ENCODE measurements at regions not wholly inside any gene's neighbourhood (a gene's known extent, or its start where the extent isn't known, plus 50 kb on each side); places are given as distances from the start of the nearest gene placed in this dataset.

DNA sequence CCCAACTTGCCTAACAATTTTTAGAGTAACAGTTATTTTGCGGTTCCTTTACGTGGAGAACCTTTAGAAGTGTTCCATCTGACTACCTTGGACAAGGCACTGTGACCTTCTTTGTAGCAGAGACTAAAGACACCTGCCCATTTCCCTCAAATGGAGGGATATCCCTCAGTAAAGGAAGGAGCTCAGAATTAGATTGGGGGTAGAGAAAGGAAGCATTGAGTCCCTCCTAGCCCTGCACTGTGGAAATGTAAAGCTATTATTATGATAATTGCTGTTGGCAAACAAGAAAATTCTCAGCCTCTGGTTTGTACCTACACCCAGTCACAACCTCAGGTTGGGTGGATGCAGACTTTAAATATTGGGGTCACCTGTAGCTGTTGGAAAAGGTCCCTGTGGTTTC, 72.6 kb upstream of the MACF1 start:
- DNase-seq (ENCODE audit: extremely low read depth, low read depth): no peak
- TF ChIP-seq CTCF (IDR thresholded peaks at IDR 0.05; ENCODE audit: low read depth, low read length): no peak

DNA sequence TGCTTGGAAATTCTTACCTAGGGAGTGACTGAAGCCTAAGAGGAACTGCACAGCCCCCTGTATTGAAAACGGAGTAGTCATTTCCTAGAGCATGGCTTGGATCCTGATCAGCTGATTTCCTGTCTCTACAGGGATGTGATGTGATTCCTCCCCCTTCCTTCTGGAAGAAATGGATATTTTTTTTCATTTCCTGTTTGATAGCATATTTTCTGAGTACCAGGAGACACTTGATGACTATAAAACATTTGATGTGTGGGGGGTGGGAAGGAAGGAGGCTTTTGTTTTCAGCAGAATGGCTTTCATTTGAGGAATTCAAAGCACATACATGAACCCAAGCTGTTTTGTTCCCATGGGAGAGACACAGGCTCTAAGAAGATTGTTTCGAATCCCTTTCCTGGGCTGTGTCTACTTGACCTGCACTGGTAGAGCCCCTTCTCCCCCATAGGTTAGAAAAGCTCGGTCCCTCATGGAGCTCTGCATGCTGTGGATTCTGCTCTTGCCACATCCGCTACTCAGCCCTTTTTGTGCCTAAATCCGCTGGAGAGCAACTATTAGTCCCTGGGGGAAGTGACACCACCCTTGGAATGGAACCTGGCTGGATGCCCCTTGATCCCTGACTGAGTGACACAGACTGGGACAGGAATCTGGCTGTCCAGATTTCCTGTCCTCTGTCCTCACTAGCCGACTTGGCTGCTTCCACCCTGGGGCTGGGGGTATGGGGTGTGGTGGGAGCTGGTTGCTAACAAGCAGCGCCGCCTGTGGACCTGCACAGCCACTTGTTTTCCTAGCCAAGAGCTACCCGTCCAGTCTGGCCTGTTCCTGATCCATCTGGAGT, 71.8 kb upstream of the MACF1 start:
- no peak for DNase-seq (ENCODE audit: extremely low read depth, low read depth)
- no peak for TF ChIP-seq CTCF (IDR thresholded peaks at IDR 0.05; ENCODE audit: low read depth, low read length)

GRCh38 chr1:39133340-39133684, 71.2 kb upstream of the MACF1 start:
- no peak for DNase-seq (ENCODE audit: extremely low read depth, low read depth)
- TF ChIP-seq CTCF (IDR thresholded peaks at IDR 0.05; ENCODE audit: low read depth, low read length): no peak

DNA sequence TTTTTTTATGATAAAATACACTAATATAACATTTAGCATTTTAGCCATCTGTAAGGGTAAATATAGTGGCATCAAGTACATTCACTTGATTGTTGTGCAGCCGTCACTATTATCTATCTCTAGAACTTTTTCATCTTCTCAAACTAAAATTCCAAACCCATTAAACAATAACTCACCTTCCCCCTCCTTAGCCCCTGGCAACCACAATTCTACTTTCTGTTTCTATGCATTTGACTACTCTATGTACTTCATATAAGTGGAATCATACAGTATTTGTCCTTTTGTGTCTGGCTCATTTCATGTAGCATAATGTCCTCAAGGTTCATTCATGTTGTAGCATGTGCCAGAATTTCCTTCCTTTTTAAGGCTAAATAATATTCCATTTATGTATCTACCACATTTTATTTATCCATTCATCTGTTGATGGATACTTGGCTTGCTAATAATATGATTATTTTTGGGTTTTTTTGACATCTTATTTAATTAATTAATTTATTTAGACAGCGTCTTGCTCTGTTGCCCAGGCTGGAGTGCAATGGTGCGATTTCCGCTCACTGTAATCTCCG, 69.6 kb upstream of the MACF1 start:
- no peak for DNase-seq (ENCODE audit: extremely low read depth, low read depth)
- no peak for TF ChIP-seq CTCF (IDR thresholded peaks at IDR 0.05; ENCODE audit: low read depth, low read length)

DNA sequence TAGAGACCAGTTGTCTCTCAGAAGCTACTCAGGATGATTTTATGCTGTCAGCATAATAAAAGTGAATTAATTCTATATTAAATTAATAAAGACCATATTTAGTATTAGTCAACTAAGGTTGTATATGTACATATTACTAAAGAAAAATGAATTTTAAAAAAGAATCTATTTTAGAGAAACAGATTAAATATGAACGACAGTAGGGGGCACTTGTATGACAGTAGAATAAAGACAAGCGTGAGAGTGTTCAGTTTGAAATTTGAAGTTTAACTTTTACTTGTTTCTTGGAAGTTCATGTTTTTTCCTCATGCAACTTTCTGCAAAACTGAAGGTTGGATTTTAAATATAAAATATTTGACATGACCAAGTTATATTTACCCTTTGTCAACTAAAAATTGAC, 67.9 kb upstream of the MACF1 start:
- no peak for DNase-seq (ENCODE audit: extremely low read depth, low read depth)
- no peak for TF ChIP-seq CTCF (IDR thresholded peaks at IDR 0.05; ENCODE audit: low read depth, low read length)

- no peak for TF ChIP-seq CTCF (IDR thresholded peaks at IDR 0.05; ENCODE audit: low read depth, low read length)
- DNase-seq (ENCODE audit: extremely low read depth, low read depth): no peak
Measured at GRCh38 chr1:39139723-39140360, 64.7 kb upstream of the MACF1 start.

GRCh38 chr1:39141925-39142324, 62.6 kb upstream of the MACF1 start:
- no peak for TF ChIP-seq CTCF (IDR thresholded peaks at IDR 0.05; ENCODE audit: low read depth, low read length)
- DNase-seq (ENCODE audit: extremely low read depth, low read depth): no peak

All from AG09319 (cell line).